ENCODE measurements at regions not wholly inside any gene's neighbourhood (a gene's known extent, or its start where the extent isn't known, plus 50 kb on each side); places are given as distances from the start of the nearest gene placed in this dataset.

- TF ChIP-seq CTCF (conservative IDR thresholded peaks at IDR 0.05 in 1 of 2, IDR thresholded peaks at IDR 0.05 in 1 of 2; ENCODE audit: low read depth in 1 of 2, low read length in 2 of 2) (no peak), EZH2 (IDR thresholded peaks at IDR 0.05; ENCODE audit: low read length, missing control alignments) (no peak)
Observed at GRCh38 chr18:78587096-78587495, 392.5 kb upstream of the SALL3 start.

Data from fibroblast of lung (primary cell).